Right lobe of liver (tissue), 4 donors: ENCODE measurements at regions not wholly inside any gene's neighbourhood (a gene's known extent, or its start where the extent isn't known, plus 50 kb on each side); places are given as distances from the start of the nearest gene placed in this dataset.

Source experiments
- POLR2A ChIP-seq: fragments of 450-650 bp; IDR thresholded peaks from one replicate; pipeline ENCODE4 v1.6.1; 2017; ENCODE audit warnings: antibody characterized with exemption, mild to moderate bottlenecking
- TF ChIP-seq, protein P1 (sequence below), 4 donors: fragments of 200-600 bp in 3 of 4; fragments of 450-650 bp in 1 of 4; IDR thresholded peaks; one replicate each; pipeline versions ENCODE4 v1.5.1 to v1.8.0; 2016 to 2022; ENCODE audit warnings: antibody characterized with exemption in 4 of 4, mild to moderate bottlenecking in 2 of 4
- donor health status: DM: no; HTN: no; CAD: no.
- donor health status: DM: no; HTN: no; CAD: no.
- donor health status: DM: no; HTN: yes; CAD: no.

DNA sequence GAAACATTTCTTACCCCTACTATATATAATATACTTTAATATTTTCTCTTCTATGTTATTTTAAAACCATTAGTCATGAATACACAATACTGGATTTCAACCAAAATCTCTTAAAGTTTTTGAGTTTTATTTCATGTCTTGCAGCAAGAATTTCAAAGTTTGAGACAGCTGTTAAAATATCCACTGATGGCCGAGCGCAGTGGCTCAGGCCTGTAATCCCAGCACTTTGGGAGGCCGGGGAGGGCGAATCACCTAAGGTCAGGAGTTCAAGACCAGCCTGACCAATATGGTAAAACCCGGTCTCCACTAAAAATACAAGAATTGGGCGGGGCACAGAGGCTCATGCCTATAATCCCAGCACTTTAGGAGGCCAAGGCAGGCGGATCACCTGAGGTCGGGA lies 59.7 kb upstream of the DAPK1 start:
- no peak for TF ChIP-seq POLR2A
- TF ChIP-seq, protein P1, sequence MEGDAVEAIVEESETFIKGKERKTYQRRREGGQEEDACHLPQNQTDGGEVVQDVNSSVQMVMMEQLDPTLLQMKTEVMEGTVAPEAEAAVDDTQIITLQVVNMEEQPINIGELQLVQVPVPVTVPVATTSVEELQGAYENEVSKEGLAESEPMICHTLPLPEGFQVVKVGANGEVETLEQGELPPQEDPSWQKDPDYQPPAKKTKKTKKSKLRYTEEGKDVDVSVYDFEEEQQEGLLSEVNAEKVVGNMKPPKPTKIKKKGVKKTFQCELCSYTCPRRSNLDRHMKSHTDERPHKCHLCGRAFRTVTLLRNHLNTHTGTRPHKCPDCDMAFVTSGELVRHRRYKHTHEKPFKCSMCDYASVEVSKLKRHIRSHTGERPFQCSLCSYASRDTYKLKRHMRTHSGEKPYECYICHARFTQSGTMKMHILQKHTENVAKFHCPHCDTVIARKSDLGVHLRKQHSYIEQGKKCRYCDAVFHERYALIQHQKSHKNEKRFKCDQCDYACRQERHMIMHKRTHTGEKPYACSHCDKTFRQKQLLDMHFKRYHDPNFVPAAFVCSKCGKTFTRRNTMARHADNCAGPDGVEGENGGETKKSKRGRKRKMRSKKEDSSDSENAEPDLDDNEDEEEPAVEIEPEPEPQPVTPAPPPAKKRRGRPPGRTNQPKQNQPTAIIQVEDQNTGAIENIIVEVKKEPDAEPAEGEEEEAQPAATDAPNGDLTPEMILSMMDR (IDR thresholded peaks at IDR 0.05) = no peak
